ENCODE measurements at regions not wholly inside any gene's neighbourhood (a gene's known extent, or its start where the extent isn't known, plus 50 kb on each side); places are given as distances from the start of the nearest gene placed in this dataset.

GRCh38 chr1:47675721-47676120 is 237.9 kb downstream of the FOXD2 start:
- H3K27ac ChIP-seq, result no peak overlapping the region
- no peak for TF ChIP-seq ZFX (IDR thresholded peaks at IDR 0.05)

GRCh38 chr1:47676311-47677054 is 238.6 kb downstream of the FOXD2 start:
- TF ChIP-seq CTCF (conservative IDR thresholded peaks at IDR 0.05) (no peak), ZFX (IDR thresholded peaks at IDR 0.05) (no peak)
- no peak overlapping the region for H3K27ac ChIP-seq

GRCh38 chr1:47677241-47677940 is 239.5 kb downstream of the FOXD2 start:
- TF ChIP-seq ZFX (IDR thresholded peaks at IDR 0.05) (no peak), CTCF (conservative IDR thresholded peaks at IDR 0.05) (no peak)
- no peak overlapping the region for H3K27ac ChIP-seq

- no peak for TF ChIP-seq ZFX (IDR thresholded peaks at IDR 0.05)
- no peak for TF ChIP-seq CTCF (conservative IDR thresholded peaks at IDR 0.05)
Observed at GRCh38 chr1:47678464-47678980, 240.7 kb downstream of the FOXD2 start.

GRCh38 chr1:47679301-47679791 is 241.5 kb downstream of the FOXD2 start:
- no peak for TF ChIP-seq ZFX (IDR thresholded peaks at IDR 0.05)
- no peak for TF ChIP-seq CTCF (conservative IDR thresholded peaks at IDR 0.05)
- no peak overlapping the region for H3K27ac ChIP-seq

More at GRCh38 chr1:47678464-47678980, 240.7 kb downstream of the FOXD2 start:
- H3K27ac ChIP-seq, result no peak overlapping the region

GRCh38 chr1:47679826-47680225 is 242.0 kb downstream of the FOXD2 start:
- no peak overlapping the region for H3K27ac ChIP-seq
- no peak for TF ChIP-seq ZFX (IDR thresholded peaks at IDR 0.05)
- TF ChIP-seq CTCF (conservative IDR thresholded peaks at IDR 0.05), result no peak

GRCh38 chr1:47680815-47681475 is 243.1 kb downstream of the FOXD2 start:
- TF ChIP-seq CTCF (conservative IDR thresholded peaks at IDR 0.05) (no peak), ZFX (IDR thresholded peaks at IDR 0.05) (no peak)
- no peak overlapping the region for H3K27ac ChIP-seq
